ENCODE measurements at regions not wholly inside any gene's neighbourhood (a gene's known extent, or its start where the extent isn't known, plus 50 kb on each side); places are given as distances from the start of the nearest gene placed in this dataset.

GRCh38 chr3:82002491-82002890 is 241.0 kb upstream of the GBE1 start:
- no peak overlapping the region for H3K4me3 ChIP-seq (ENCODE audit: control insufficient read depth, low read depth, low read length)
- TF ChIP-seq CTCF (conservative IDR thresholded peaks at IDR 0.05; ENCODE audit: control insufficient read depth, insufficient read depth, low read depth, low read length), result no peak
- DNase-seq (ENCODE audit: low read depth), result no peak

GRCh38 chr3:82001276-82001923 is 240.0 kb upstream of the GBE1 start:
- no peak overlapping the region for H3K4me3 ChIP-seq (ENCODE audit: control insufficient read depth, low read depth, low read length)
- DNase-seq (ENCODE audit: low read depth), result no peak
- TF ChIP-seq CTCF (conservative IDR thresholded peaks at IDR 0.05; ENCODE audit: control insufficient read depth, insufficient read depth, low read depth, low read length), result no peak

GRCh38 chr3:82000773-82001172 is 239.3 kb upstream of the GBE1 start:
- TF ChIP-seq CTCF (conservative IDR thresholded peaks at IDR 0.05; ENCODE audit: control insufficient read depth, insufficient read depth, low read depth, low read length), result no peak
- H3K4me3 ChIP-seq (ENCODE audit: control insufficient read depth, low read depth, low read length), result no peak overlapping the region
- DNase-seq (ENCODE audit: low read depth), result no peak

- no peak overlapping the region for H3K4me3 ChIP-seq (ENCODE audit: control insufficient read depth, low read depth, low read length)
- no peak for TF ChIP-seq CTCF (conservative IDR thresholded peaks at IDR 0.05; ENCODE audit: control insufficient read depth, insufficient read depth, low read depth, low read length)
These were observed 238.9 kb upstream of the GBE1 start for GRCh38 chr3:82000350-82000749.

GRCh38 chr3:81998907-81999306 is 237.5 kb upstream of the GBE1 start:
- TF ChIP-seq CTCF (conservative IDR thresholded peaks at IDR 0.05; ENCODE audit: control insufficient read depth, insufficient read depth, low read depth, low read length), result no peak
- DNase-seq (ENCODE audit: low read depth), result no peak
- H3K4me3 ChIP-seq (ENCODE audit: control insufficient read depth, low read depth, low read length), result no peak overlapping the region

More at GRCh38 chr3:82000350-82000749, 238.9 kb upstream of the GBE1 start:
- DNase-seq (ENCODE audit: low read depth), result no peak

- DNase-seq (ENCODE audit: low read depth), result peak; percentile 12
- no peak for TF ChIP-seq CTCF (conservative IDR thresholded peaks at IDR 0.05; ENCODE audit: control insufficient read depth, insufficient read depth, low read depth, low read length)
- no peak overlapping the region for H3K4me3 ChIP-seq (ENCODE audit: control insufficient read depth, low read depth, low read length)
These were observed 236.8 kb upstream of the GBE1 start for GRCh38 chr3:81998139-81998755.

Measured in fibroblast of mammary gland (primary cell).